OCI-LY3 (cell line): ENCODE measurements at regions not wholly inside any gene's neighbourhood (a gene's known extent, or its start where the extent isn't known, plus 50 kb on each side); places are given as distances from the start of the nearest gene placed in this dataset.

Experiments used
- CTCF ChIP-seq: fragments of 200-600, 300-600 bp; sonication (generic); IDR thresholded peaks from 2 replicates; pipeline ENCODE4 v1.5.1; 2014; ENCODE audit warnings: antibody characterized with exemption, low read length, low read depth
- EZH2phosphoT487 ChIP-seq: fragments of 200-600 bp; shearing (Covaris generic); IDR thresholded peaks from 2 replicates; pipeline ENCODE4 v1.6.1; 2018; ENCODE audit warnings: antibody characterized with exemption, mixed run types, low read depth

GRCh38 chr10:44792119-44792775, 118.9 kb upstream of the TMEM72 start:
- TF ChIP-seq CTCF (no peak), EZH2phosphoT487 (no peak)
